ENCODE measurements at regions not wholly inside any gene's neighbourhood (a gene's known extent, or its start where the extent isn't known, plus 50 kb on each side); places are given as distances from the start of the nearest gene placed in this dataset.
"Not testable (repeated sequence)": the region's sequence is repeated elsewhere in the genome, so short reads cannot be mapped to it uniquely, and the experiment has no call there.

GRCh38 chr15:87533637-87534036 lies 722.9 kb downstream of the NTRK3 start:
- TF ChIP-seq, protein P1, sequence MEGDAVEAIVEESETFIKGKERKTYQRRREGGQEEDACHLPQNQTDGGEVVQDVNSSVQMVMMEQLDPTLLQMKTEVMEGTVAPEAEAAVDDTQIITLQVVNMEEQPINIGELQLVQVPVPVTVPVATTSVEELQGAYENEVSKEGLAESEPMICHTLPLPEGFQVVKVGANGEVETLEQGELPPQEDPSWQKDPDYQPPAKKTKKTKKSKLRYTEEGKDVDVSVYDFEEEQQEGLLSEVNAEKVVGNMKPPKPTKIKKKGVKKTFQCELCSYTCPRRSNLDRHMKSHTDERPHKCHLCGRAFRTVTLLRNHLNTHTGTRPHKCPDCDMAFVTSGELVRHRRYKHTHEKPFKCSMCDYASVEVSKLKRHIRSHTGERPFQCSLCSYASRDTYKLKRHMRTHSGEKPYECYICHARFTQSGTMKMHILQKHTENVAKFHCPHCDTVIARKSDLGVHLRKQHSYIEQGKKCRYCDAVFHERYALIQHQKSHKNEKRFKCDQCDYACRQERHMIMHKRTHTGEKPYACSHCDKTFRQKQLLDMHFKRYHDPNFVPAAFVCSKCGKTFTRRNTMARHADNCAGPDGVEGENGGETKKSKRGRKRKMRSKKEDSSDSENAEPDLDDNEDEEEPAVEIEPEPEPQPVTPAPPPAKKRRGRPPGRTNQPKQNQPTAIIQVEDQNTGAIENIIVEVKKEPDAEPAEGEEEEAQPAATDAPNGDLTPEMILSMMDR (IDR thresholded peaks at IDR 0.05 in 4 of 5, conservative IDR thresholded peaks at IDR 0.05 in 1 of 5), result not testable (repeated sequence)
- not testable (repeated sequence) for TF ChIP-seq POLR2A (IDR thresholded peaks at IDR 0.05)
